ENCODE measurements at regions not wholly inside any gene's neighbourhood (a gene's known extent, or its start where the extent isn't known, plus 50 kb on each side); places are given as distances from the start of the nearest gene placed in this dataset.
"Not testable (repeated sequence)": the region's sequence is repeated elsewhere in the genome, so short reads cannot be mapped to it uniquely, and the experiment has no call there.

DNA sequence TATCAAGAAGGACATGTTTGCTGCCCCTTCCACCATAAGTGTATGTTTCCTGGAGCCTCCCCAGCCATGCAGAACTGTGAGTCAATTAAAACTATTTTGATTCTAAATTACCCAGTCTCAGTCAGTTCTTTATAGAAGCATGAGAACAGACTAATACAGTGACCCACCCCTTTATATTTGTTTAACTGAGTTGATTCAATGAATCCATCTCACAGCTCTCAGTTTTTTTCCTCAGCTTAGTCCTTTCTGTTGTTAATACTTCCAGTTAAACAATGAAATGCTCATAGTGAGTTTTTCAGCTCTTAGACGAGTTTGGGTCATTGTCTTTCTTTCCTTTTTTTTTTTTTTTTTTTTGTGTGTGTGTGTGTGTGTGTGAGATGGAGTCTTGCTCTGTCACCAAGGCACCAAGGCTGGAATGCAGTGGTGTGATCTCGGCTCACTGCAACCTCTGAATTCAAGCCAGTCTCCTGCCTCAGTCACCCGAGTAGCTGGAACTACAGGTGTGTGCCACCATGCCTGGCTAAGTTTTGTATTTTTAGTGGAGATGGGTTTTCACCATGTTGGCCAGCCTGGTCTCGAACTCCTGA, 417.9 kb upstream of the ZNG1F start:
- not testable (repeated sequence) for DNase-seq

DNA sequence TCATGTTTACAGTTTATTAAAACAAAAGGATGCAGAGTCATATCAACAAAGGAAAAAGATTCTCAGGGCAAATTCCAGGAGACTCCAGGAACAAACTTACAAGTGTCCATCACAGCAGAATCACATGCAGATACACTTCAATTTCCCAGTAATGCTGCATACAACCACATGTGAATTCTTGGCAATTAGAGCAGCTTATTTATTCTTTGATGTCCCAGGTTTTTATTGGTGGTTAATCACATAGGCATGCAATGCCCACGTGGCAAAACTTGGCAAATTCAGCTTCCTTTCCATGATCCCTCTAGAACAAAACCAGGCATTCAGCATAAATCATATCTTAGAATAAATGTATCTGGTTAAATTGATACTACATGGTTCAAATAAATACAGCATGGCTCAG, 376.5 kb upstream of the ZNG1F start:
- not testable (repeated sequence) for DNase-seq
